Loucy (cell line): ENCODE measurements at regions not wholly inside any gene's neighbourhood (a gene's known extent, or its start where the extent isn't known, plus 50 kb on each side); places are given as distances from the start of the nearest gene placed in this dataset.

Experiments used
- CTCF ChIP-seq: fragments of 200-600 bp; sonication (generic); conservative IDR thresholded peaks from 2 replicates; pipeline ENCODE4 v1.5.1; 2014; ENCODE audit warnings: mild to moderate bottlenecking, antibody characterized with exemption, low read length
- EZH2phosphoT487 ChIP-seq: fragments of 200-600 bp; IDR thresholded peaks from 2 replicates; pipeline ENCODE4 v1.6.1; 2018; ENCODE audit warnings: antibody characterized with exemption, mild to moderate bottlenecking, moderate library complexity, borderline replicate concordance

DNA sequence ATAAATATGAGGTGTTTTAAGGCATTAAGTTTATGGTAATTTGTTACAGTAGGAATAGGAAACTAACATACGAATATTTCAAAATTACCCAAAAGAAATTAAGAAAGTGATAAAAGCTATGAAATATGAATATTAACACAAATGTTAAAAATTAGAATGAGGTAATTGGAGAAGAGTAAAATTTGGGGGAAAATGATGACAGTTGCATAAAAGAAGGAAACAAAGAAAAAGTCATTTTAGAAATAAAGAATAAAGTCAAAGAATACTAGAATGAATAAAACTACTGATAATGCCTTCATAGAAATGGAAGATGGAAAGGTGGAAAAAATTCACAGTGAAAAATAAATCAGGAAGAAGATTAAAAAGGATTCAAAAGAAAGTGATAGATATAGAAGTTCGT, 522.9 kb upstream of the NR3C2 start:
- TF ChIP-seq EZH2phosphoT487 = no peak
- TF ChIP-seq CTCF = no peak
